MM.1S (cell line): ENCODE measurements at regions not wholly inside any gene's neighbourhood (a gene's known extent, or its start where the extent isn't known, plus 50 kb on each side); places are given as distances from the start of the nearest gene placed in this dataset.
"Not testable (repeated sequence)": the region's sequence is repeated elsewhere in the genome, so short reads cannot be mapped to it uniquely, and the experiment has no call there.

Experiments
- DNase-seq: peaks from one replicate; pipeline ENCODE4 v3.0.0-alpha.2; 2015
- H2AFZ ChIP-seq: fragments of 300-600 bp; sonication (generic); 2 replicates; pipeline ENCODE4 v1.6.0; 2016; ENCODE audit warnings: antibody characterized with exemption, low read length
- H3F3A ChIP-seq: fragments of 300-600 bp; sonication (generic); 2 replicates; pipeline ENCODE4 v1.6.1; 2016; ENCODE audit warnings: mild to moderate bottlenecking, antibody characterized with exemption, low read length, moderate library complexity, mixed read lengths; ENCODE audit not compliant: insufficient read depth
- H3K27ac ChIP-seq: fragments of 300-600 bp; sonication (generic); 2 replicates; pipeline ENCODE4 v1.5.1; 2016; ENCODE audit warnings: mild to moderate bottlenecking, low read length
- H3K27me3 ChIP-seq: fragments of 300-600 bp; sonication (generic); replicated peaks from 2 replicates; pipeline ENCODE4 v1.6.0; 2016; ENCODE audit warnings: low read length; ENCODE audit not compliant: insufficient read depth
- H3K36me3 ChIP-seq: fragments of 300-600 bp; sonication (generic); replicated peaks from 2 replicates; pipeline ENCODE4 v1.6.1; 2016; ENCODE audit warnings: mild to moderate bottlenecking, low read length, mixed read lengths; ENCODE audit not compliant: insufficient read depth
- H3K4me1 ChIP-seq: fragments of 300-600 bp; sonication (generic); 2 replicates; pipeline ENCODE4 v1.6.1; 2016; ENCODE audit warnings: low read length, mixed read lengths
- H3K4me2 ChIP-seq: fragments of 300-600 bp; sonication (generic); 2 replicates; pipeline ENCODE4 v1.6.0; 2016; ENCODE audit warnings: low read depth, low read length
- H3K4me3 ChIP-seq: fragments of 300-600 bp; sonication (generic); 2 replicates; pipeline ENCODE4 v1.5.1; 2016; ENCODE audit warnings: low read length, mixed read lengths
- H3K79me2 ChIP-seq: fragments of 300-600 bp; sonication (generic); 2 replicates; pipeline ENCODE4 v1.6.1; 2016; ENCODE audit warnings: mixed run types, low read length, mixed read lengths
- H3K9ac ChIP-seq: fragments of 300-600 bp; sonication (generic); 2 replicates; pipeline ENCODE4 v1.6.1; 2016; ENCODE audit warnings: low read length, mixed read lengths
- H3K9me2 ChIP-seq: fragments of 300-600 bp; sonication (generic); replicated peaks from 2 replicates; pipeline ENCODE4 v1.6.1; 2016; ENCODE audit warnings: mild to moderate bottlenecking, low read length, mixed read lengths; ENCODE audit not compliant: insufficient read depth
- H3K9me3 ChIP-seq: fragments of 300-600 bp; sonication (generic); replicated peaks from 2 replicates; pipeline ENCODE4 v1.6.1; 2016; ENCODE audit warnings: mild to moderate bottlenecking, low read length, mixed read lengths; ENCODE audit not compliant: insufficient read depth
- H4K20me1 ChIP-seq: fragments of 300-600 bp; sonication (generic); 2 replicates; pipeline ENCODE4 v1.6.1; 2016; ENCODE audit warnings: mild to moderate bottlenecking, low read length, moderate library complexity, mixed read lengths; ENCODE audit not compliant: insufficient read depth

DNA sequence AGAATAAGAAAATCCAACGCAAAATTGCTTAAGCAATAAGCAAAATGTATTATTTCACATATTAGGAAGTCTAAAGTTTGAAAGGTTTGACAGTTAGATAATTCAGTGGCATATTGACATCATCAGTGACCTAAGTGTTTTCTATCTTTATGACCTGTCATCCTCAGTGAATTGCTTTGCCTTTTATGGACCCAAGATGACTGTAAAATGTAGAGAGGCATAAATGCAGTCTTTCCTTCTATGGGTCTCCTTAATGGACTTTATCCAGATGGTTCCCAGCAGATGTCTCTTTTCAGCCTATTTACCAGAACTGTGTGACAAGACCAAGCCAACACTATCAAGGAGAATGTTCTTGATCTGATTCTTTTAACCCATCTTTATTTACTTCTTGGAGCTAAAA is 192.9 kb downstream of the SPDYE17 start:
- not testable (repeated sequence) for H3K36me3 ChIP-seq, H3K4me3 ChIP-seq, H4K20me1 ChIP-seq, H3K9me3 ChIP-seq, H3K9me2 ChIP-seq, H3K9ac ChIP-seq, H3F3A ChIP-seq, H3K27ac ChIP-seq, H3K4me1 ChIP-seq, H3K27me3 ChIP-seq, H3K4me2 ChIP-seq, DNase-seq, H2AFZ ChIP-seq, H3K79me2 ChIP-seq

DNA sequence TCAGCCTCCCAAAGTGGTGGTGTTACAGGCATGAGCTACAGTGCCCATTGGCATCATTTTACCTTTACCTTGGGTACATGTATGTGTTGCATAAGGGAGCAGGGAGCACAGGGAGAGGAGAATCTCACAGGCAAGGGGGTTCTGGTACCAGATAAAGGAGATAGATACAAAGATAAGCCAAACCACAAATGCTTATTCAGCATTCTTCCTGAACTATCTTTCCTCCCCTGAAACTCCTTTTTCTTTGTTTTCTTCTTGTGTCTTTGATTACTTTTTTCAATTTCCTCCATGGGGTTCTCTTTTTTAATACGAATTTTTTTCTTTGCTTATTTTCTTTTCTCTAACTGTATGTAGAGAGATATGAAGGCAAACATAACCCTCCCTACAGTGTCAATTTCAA is 193.8 kb downstream of the SPDYE17 start:
- not testable (repeated sequence) for H3K9ac ChIP-seq, H3K27me3 ChIP-seq, H3K4me3 ChIP-seq, DNase-seq, H3F3A ChIP-seq, H3K9me2 ChIP-seq, H3K79me2 ChIP-seq, H4K20me1 ChIP-seq, H3K36me3 ChIP-seq, H3K4me2 ChIP-seq, H2AFZ ChIP-seq, H3K4me1 ChIP-seq, H3K9me3 ChIP-seq, H3K27ac ChIP-seq

- not testable (repeated sequence) for H2AFZ ChIP-seq, H3K4me1 ChIP-seq, H3K9ac ChIP-seq, H3K79me2 ChIP-seq, H3K4me2 ChIP-seq, H3K4me3 ChIP-seq, H3K27ac ChIP-seq, DNase-seq, H3K27me3 ChIP-seq, H3K9me3 ChIP-seq, H3K36me3 ChIP-seq, H3K9me2 ChIP-seq, H4K20me1 ChIP-seq, H3F3A ChIP-seq
Measured at GRCh38 chr7:76829233-76829632, 202.2 kb upstream of the POMZP3 start.

DNA sequence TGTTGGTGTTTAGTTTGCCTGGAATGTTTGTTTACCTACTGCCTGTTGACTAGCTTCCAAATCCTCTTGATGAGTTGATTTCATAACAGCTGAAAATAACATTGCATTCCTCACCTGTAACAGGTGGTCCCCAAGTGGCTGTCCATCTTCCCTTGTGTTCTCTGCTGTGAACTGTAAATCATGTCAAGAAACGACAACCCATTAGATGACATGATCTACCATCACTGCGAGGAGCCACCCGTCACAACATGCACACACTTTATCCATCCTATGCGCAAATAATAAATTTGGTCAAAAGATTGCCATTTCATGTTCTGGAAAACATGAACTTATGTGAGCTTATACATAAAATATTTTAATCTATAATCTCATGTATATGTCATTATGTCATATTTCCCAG is 199.1 kb upstream of the POMZP3 start:
- not testable (repeated sequence) for H2AFZ ChIP-seq, H3K36me3 ChIP-seq, H4K20me1 ChIP-seq, H3K4me3 ChIP-seq, H3F3A ChIP-seq, H3K27ac ChIP-seq, H3K4me1 ChIP-seq, H3K4me2 ChIP-seq, DNase-seq, H3K9me3 ChIP-seq, H3K9ac ChIP-seq, H3K79me2 ChIP-seq, H3K27me3 ChIP-seq, H3K9me2 ChIP-seq

GRCh38 chr7:76809856-76810255 is 182.8 kb upstream of the POMZP3 start:
- not testable (repeated sequence) for H3K4me3 ChIP-seq, H4K20me1 ChIP-seq, H3K9me3 ChIP-seq, H3K4me1 ChIP-seq, H2AFZ ChIP-seq, H3K27me3 ChIP-seq, H3F3A ChIP-seq, H3K79me2 ChIP-seq, DNase-seq, H3K9me2 ChIP-seq, H3K9ac ChIP-seq, H3K36me3 ChIP-seq, H3K27ac ChIP-seq, H3K4me2 ChIP-seq

GRCh38 chr7:76807588-76808100 is 180.6 kb upstream of the POMZP3 start:
- not testable (repeated sequence) for H4K20me1 ChIP-seq

GRCh38 chr7:76806460-76806859 is 179.4 kb upstream of the POMZP3 start:
- H3F3A ChIP-seq, H4K20me1 ChIP-seq, H3K4me2 ChIP-seq, H2AFZ ChIP-seq, H3K4me1 ChIP-seq, DNase-seq, H3K79me2 ChIP-seq, H3K27ac ChIP-seq, H3K27me3 ChIP-seq, H3K4me3 ChIP-seq, H3K36me3 ChIP-seq, H3K9ac ChIP-seq, H3K9me2 ChIP-seq, H3K9me3 ChIP-seq: not testable (repeated sequence)

More at GRCh38 chr7:76807588-76808100, 180.6 kb upstream of the POMZP3 start:
- not testable (repeated sequence) for H3K4me3 ChIP-seq, H3F3A ChIP-seq, H3K9ac ChIP-seq, H3K36me3 ChIP-seq, H3K4me2 ChIP-seq, H2AFZ ChIP-seq, DNase-seq, H3K79me2 ChIP-seq, H3K27ac ChIP-seq, H3K4me1 ChIP-seq, H3K9me2 ChIP-seq, H3K9me3 ChIP-seq, H3K27me3 ChIP-seq

GRCh38 chr7:76806010-76806409 is 178.9 kb upstream of the POMZP3 start:
- not testable (repeated sequence) for H3K9me3 ChIP-seq, H3K9me2 ChIP-seq, H2AFZ ChIP-seq, H3K4me2 ChIP-seq, H3K4me3 ChIP-seq, H3K27me3 ChIP-seq, H3K4me1 ChIP-seq, H3K79me2 ChIP-seq, DNase-seq, H3K9ac ChIP-seq, H3K36me3 ChIP-seq, H4K20me1 ChIP-seq, H3K27ac ChIP-seq, H3F3A ChIP-seq
